B cell (primary cell): ENCODE measurements at regions not wholly inside any gene's neighbourhood (a gene's known extent, or its start where the extent isn't known, plus 50 kb on each side); places are given as distances from the start of the nearest gene placed in this dataset.

Experiments used
- ATAC-seq: fragments of 200-7000 bp; cut with Tn5 transposase; one replicate; pipeline ENCODE4 v1.10.0; 2021; ENCODE audit warnings: low read depth, mild to moderate bottlenecking, moderate number of reproducible peaks, moderate library complexity
- CTCF ChIA-PET: fragments of 350-600 bp; sonication (Branson Sonifier 250); formaldehyde crosslinking; loops from one replicate; lab custom pipeline; 2021; ENCODE audit warnings: antibody characterized with exemption, inconsistent platforms; lab: Charles Lee
- POLR2A ChIA-PET: fragments of 350-600 bp; sonication (Branson Sonifier 250); formaldehyde crosslinking; loops from one replicate; lab custom pipeline; 2021; ENCODE audit warnings: antibody characterized with exemption; lab: Charles Lee
- DNase-seq: peaks from one replicate; pipeline ENCODE4 v3.0.0; 2013
- H2AFZ ChIP-seq: 2 replicates; pipeline ENCODE4 v1.6.1; 2012; ENCODE audit warnings: mild to moderate bottlenecking, low read depth, low read length; ENCODE audit not compliant: insufficient read depth, poor library complexity, severe bottlenecking
- H3K27ac ChIP-seq, 2 donors: 1 replicate in 1 of 2; 2 replicates in 1 of 2; pipeline ENCODE4 v1.5.1; 2012 to 2013; ENCODE audit warnings: low read length in 2 of 2, mild to moderate bottlenecking in 2 of 2, moderate library complexity in 1 of 2
- H3K27me3 ChIP-seq, 4 experiments: fragments of 200-600 bp in 1 of 4; sonication (generic) in 1 of 4; replicated peaks in 1 of 4; 1 replicate in 2 of 4; 2 replicates in 2 of 4; pipeline versions ENCODE4 v1.6.1 to v1.7.0; 2013 to 2016; ENCODE audit warnings: low read length in 3 of 4, mild to moderate bottlenecking in 2 of 4, mixed read lengths in 1 of 4, moderate library complexity in 1 of 4; ENCODE audit not compliant: insufficient read depth in 4 of 4, control insufficient read depth in 3 of 4; ENCODE audit errors: control extremely low read depth in 1 of 4
- H3K36me3 ChIP-seq, 2 experiments: replicated peaks in 1 of 2; 1 replicate in 1 of 2; 2 replicates in 1 of 2; pipeline versions ENCODE4 v1.6.1 to v1.7.1; 2013; ENCODE audit warnings: low read length in 1 of 2; ENCODE audit not compliant: insufficient read depth in 2 of 2, control insufficient read depth in 1 of 2; ENCODE audit errors: control extremely low read depth in 1 of 2, extremely low read depth in 1 of 2
- H3K4me1 ChIP-seq, 2 donors: fragments of 200-600 bp in 1 of 2; sonication (generic) in 1 of 2; 1 replicate in 1 of 2; 2 replicates in 1 of 2; pipeline versions ENCODE4 v1.5.1 to v1.6.1; 2013 to 2017; ENCODE audit warnings: low read length in 2 of 2; ENCODE audit not compliant: control insufficient read depth in 2 of 2, insufficient read depth in 2 of 2
- H3K4me2 ChIP-seq: replicated peaks from 2 replicates; pipeline ENCODE3; 2012; ENCODE audit warnings: mild to moderate bottlenecking, low read depth, low read length; ENCODE audit not compliant: poor library complexity, severe bottlenecking
- H3K4me3 ChIP-seq, 5 experiments: fragments of 200-600 bp in 1 of 5; sonication (generic) in 1 of 5; 1 replicate in 3 of 5; 2 replicates in 2 of 5; pipeline versions ENCODE4 v1.5.1 to v1.7.0; 2011 to 2016; ENCODE audit warnings: low read length in 4 of 5, mild to moderate bottlenecking in 4 of 5, low read depth in 2 of 5, control low read depth in 1 of 5, moderate library complexity in 1 of 5; ENCODE audit not compliant: insufficient read depth in 1 of 5; ENCODE audit errors: control extremely low read depth in 1 of 5, extremely low read depth in 1 of 5
- H3K79me2 ChIP-seq: fragments of 200-600 bp; sonication (generic); one replicate; pipeline ENCODE4 v1.6.0; 2016; ENCODE audit warnings: low read length; ENCODE audit not compliant: control insufficient read depth, insufficient read depth
- H3K9ac ChIP-seq: fragments of 200-600 bp; sonication (generic); 2 replicates; pipeline ENCODE4 v1.6.1; 2017; ENCODE audit warnings: mild to moderate bottlenecking, low read length, moderate library complexity
- H3K9me3 ChIP-seq, 3 donors: one replicate each; pipeline versions ENCODE4 v1.6.1 to v1.7.1; 2013; ENCODE audit warnings: low read length in 2 of 3; ENCODE audit not compliant: control insufficient read depth in 2 of 3, insufficient read depth in 1 of 3; ENCODE audit errors: control extremely low read depth in 1 of 3
- H4K20me1 ChIP-seq: 2 replicates; pipeline ENCODE4 v1.6.0; 2012; ENCODE audit warnings: mild to moderate bottlenecking, low read length; ENCODE audit not compliant: insufficient read depth, control insufficient read depth, poor library complexity, severe bottlenecking
- H3K27ac Mint-ChIP-seq: one replicate; pipeline ENCODE4 v1.8.0; 2021; ENCODE audit warnings: mixed read lengths
- H3K27me3 Mint-ChIP-seq: one replicate; pipeline ENCODE4 v1.8.0; 2021; ENCODE audit warnings: mixed read lengths
- H3K4me1 Mint-ChIP-seq: one replicate; pipeline ENCODE4 v1.8.0; 2021; ENCODE audit warnings: mixed read lengths
- H3K4me3 Mint-ChIP-seq: one replicate; pipeline ENCODE4 v1.8.0; 2021; ENCODE audit warnings: mixed read lengths
- H3K9me3 Mint-ChIP-seq: one replicate; pipeline ENCODE4 v1.8.0; 2022; ENCODE audit warnings: mixed read lengths; ENCODE audit not compliant: insufficient read depth
- EZH2 ChIP-seq: IDR thresholded peaks from 2 replicates; pipeline ENCODE4 v1.6.1; 2012; ENCODE audit warnings: borderline replicate concordance, low read depth, mild to moderate bottlenecking, moderate library complexity, low read length; ENCODE audit not compliant: insufficient read depth, poor library complexity, severe bottlenecking
- WGBS: methylation state at CpG from one replicate; pipeline ENCODE4 v1.1.5; 2013; ENCODE audit warnings: missing lambda C conversion rate; ENCODE audit not compliant: insufficient coverage; 5-methylcytosine and 5-hydroxymethylcytosine counted together
- intact Hi-C: fragments of 100-400 bp; cut with micrococcal nuclease; formaldehyde crosslinking; loops from one replicate; pipeline ENCODE4 v1.10.0; 2022
- TF ChIP-seq, protein P1 (sequence below): fragments of 200-600 bp; IDR thresholded peaks from one replicate; pipeline ENCODE4 v1.8.0; 2022; ENCODE audit warnings: antibody characterized with exemption, mild to moderate bottlenecking

DNA sequence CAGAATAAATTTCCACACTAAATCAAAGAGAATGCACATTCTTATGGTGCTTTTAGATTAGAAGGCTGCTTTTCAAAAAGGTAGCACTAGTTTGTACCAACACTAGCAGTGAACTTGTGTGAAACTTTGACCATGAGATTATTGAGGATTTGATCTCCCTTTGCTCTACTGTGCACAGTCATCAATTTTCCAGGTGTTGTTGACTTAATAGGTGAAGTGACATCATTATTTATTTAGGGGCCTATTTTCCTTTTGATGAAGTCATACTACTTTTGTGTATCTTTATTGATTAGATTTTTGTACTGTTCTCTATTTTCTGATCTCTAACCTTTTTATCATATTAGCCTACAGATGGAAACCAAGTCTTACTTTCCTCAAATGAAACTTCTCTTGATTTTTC, 507.9 kb upstream of the LCORL start:
- TF ChIP-seq, protein P1, sequence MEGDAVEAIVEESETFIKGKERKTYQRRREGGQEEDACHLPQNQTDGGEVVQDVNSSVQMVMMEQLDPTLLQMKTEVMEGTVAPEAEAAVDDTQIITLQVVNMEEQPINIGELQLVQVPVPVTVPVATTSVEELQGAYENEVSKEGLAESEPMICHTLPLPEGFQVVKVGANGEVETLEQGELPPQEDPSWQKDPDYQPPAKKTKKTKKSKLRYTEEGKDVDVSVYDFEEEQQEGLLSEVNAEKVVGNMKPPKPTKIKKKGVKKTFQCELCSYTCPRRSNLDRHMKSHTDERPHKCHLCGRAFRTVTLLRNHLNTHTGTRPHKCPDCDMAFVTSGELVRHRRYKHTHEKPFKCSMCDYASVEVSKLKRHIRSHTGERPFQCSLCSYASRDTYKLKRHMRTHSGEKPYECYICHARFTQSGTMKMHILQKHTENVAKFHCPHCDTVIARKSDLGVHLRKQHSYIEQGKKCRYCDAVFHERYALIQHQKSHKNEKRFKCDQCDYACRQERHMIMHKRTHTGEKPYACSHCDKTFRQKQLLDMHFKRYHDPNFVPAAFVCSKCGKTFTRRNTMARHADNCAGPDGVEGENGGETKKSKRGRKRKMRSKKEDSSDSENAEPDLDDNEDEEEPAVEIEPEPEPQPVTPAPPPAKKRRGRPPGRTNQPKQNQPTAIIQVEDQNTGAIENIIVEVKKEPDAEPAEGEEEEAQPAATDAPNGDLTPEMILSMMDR = no peak
- TF ChIP-seq EZH2 = no peak
- CTCF ChIA-PET = no interaction called here
- H3K4me3 ChIP-seq = no peak overlapping the region
- no peaks in the 10 kb centered on the region for H3K27me3 ChIP-seq
- no peaks in the 10 kb centered on the region for H4K20me1 ChIP-seq
- no peak overlapping the region for H2AFZ ChIP-seq
- Mint-ChIP-seq H3K27ac (no peak overlapping the region), H3K4me1 (no peaks in the 10 kb centered on the region), H3K9me3 (no peaks in the 10 kb centered on the region), H3K27me3 (no peaks in the 10 kb centered on the region), H3K4me3 (no peak overlapping the region)
- POLR2A ChIA-PET = no interaction called here
- H3K9ac ChIP-seq = no peak overlapping the region
- no peak for DNase-seq
- intact Hi-C loops = no loop called here
- ATAC-seq = no peak
- no peaks in the 10 kb centered on the region for H3K79me2 ChIP-seq
- H3K36me3 ChIP-seq = no peaks in the 10 kb centered on the region
- H3K27ac ChIP-seq = no peak overlapping the region
- no peaks in the 10 kb centered on the region for H3K9me3 ChIP-seq
- no peak overlapping the region for H3K4me2 ChIP-seq
- no peaks in the 10 kb centered on the region for H3K4me1 ChIP-seq

DNA sequence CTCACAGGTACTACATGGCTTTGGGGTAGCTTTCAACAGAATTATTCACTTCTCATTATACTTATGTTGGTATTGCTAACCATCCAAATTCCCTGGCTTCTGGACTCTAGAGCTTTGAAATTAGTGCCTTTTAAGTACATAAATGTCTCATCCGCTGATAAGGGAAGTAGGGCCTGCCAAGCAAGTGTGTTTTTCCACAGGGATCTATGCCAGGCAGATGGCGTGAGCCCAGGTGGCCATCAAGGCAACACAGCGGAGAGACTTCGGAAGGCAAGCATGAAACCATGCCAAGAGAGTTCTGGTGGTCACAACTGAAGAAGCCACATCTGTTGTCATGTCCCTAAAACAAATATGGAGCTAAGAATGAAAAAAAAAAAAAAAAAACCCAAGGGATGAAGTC, 503.1 kb upstream of the LCORL start:
- no peaks in the 10 kb centered on the region for H3K36me3 ChIP-seq
- Mint-ChIP-seq H3K4me3 (no peak overlapping the region), H3K27me3 (no peaks in the 10 kb centered on the region), H3K27ac (no peak overlapping the region), H3K9me3 (no peaks in the 10 kb centered on the region), H3K4me1 (no peaks in the 10 kb centered on the region)
- no peaks in the 10 kb centered on the region for H3K4me1 ChIP-seq
- no peaks in the 10 kb centered on the region for H3K9me3 ChIP-seq
- no peaks in the 10 kb centered on the region for H3K79me2 ChIP-seq
- no peaks in the 10 kb centered on the region for H4K20me1 ChIP-seq
- ChIA-PET CTCF (no interaction called here), POLR2A (no interaction called here)
- TF ChIP-seq, protein P1 = no peak
- TF ChIP-seq EZH2 = no peak
- no peak overlapping the region for H3K4me2 ChIP-seq
- H3K27me3 ChIP-seq = no peaks in the 10 kb centered on the region
- DNase-seq (no peak), ATAC-seq (no peak)
- H3K27ac ChIP-seq = no peak overlapping the region
- no peak overlapping the region for H3K9ac ChIP-seq
- intact Hi-C loops = no loop called here
- H3K4me3 ChIP-seq = no peak overlapping the region
- no peak overlapping the region for H2AFZ ChIP-seq
- 97% methylated on average over 4 of the region's 4 CpGs for WGBS
